NCI-H82 (cell line): ENCODE measurements at regions not wholly inside any gene's neighbourhood (a gene's known extent, or its start where the extent isn't known, plus 50 kb on each side); places are given as distances from the start of the nearest gene placed in this dataset.

Source experiments
- DNase-seq: peaks from one replicate; lab custom pipeline; 2025; lab: John Stamatoyannopoulos, UW

DNA sequence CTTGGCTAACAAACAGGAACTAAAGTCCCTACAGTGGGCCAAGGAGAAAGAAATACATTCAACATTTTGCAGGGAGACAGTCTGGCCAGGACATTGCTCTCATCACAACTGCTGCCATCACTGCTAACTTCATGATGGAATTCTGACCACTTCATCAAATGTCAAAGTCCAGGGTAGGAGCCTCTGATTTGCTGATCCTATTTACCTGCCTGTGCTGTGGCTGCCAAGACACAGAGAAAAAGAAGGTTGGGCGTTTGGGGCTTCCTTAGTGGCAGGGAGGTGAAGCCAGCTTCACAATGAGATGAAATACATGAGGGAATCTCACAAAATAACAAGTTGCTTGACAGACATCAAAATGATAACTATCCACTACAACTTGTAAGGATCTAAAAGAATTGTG, 343.9 kb upstream of the CADM1 start:
- peak; percentile 5 for DNase-seq

- DNase-seq = no peak
These were observed 341.7 kb upstream of the CADM1 start for GRCh38 chr11:115845872-115846271.

GRCh38 chr11:115843685-115844084, 339.5 kb upstream of the CADM1 start:
- no peak for DNase-seq

DNA sequence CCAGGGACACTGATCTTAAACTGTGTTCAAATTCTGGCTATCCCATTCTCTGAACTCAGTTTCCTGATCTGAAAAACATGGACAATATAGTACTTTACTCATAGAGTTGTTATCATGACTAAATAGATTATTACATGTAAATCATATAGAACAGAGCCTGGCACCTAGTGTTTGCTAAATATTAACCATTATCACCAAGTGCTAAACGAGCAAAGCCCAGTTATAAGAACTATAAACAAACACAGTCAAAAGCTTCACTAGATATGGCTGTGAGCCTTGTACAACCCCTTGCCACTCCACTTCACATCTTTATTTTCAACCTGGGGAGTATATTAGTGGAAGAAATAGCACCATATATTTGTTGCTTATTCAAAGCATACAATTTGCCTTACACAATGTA, 338.9 kb upstream of the CADM1 start:
- no peak for DNase-seq

DNA sequence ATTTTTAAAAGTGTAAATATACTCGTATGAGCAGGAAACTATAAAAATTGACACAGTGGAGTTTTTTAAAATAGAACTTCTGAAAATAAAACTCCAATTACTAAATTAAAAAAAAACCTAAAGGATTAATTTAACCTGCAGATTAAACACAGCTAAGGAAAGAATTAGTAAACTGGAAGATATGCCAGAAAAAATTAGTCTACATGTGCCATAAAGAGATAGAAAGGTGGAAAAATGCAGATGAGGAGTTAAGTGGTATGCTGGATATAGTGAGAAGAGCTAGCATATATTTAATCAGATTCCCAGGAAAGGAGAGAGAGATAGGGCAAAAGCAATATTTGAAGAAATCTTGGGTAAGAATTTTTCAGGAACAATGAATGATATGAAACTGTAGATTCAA, 315.8 kb upstream of the CADM1 start:
- DNase-seq = no peak

DNA sequence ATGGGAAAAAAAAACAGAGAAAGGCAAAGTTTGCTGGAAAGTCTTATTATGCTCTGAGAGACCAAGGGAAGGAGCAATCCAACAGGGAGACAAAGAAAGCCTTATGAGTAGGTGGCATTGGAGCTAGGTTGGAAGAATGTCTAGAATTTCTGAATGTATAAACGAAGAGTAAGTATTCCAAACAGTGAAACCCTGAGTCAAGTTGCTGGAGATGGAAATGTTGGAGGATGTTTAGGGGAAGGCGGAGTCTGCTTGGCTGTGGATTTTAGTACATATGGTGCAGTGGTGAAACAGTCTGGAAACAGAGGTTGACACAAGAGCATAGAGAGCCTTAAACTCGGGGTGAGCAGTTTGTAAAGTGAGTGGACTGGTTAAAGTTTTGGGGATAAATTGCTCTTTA, 314.8 kb upstream of the CADM1 start:
- DNase-seq = no peak

DNA sequence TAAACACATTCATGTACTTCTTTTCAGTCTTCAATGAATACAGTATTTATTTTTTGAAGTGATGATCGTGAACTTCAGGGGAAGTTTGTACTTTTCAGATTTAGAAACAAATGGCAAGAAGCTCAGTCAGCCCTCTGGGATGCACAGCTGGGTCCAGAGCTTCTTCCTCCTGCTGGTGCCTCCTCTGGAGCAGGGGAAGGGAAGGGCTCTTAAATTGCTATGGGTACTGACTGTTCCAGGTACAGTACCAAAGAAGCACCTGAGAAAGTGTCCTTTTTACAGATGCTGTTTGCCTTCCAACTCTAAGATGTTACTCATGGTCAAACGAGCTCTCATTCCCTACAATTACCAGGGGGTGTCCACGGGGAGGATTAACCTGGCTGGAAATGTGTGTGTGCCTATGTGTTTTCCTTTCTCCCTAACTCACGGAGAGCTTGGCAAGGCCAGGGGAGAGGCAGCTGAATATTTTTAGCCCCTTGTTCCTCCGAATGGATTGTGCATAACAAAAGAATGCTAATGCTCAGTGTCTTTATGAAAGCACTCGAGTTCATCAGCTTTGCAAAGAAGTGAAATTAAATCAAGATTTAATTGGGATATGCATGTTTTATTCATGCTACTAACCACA, 313.7 kb upstream of the CADM1 start:
- no peak for DNase-seq

DNA sequence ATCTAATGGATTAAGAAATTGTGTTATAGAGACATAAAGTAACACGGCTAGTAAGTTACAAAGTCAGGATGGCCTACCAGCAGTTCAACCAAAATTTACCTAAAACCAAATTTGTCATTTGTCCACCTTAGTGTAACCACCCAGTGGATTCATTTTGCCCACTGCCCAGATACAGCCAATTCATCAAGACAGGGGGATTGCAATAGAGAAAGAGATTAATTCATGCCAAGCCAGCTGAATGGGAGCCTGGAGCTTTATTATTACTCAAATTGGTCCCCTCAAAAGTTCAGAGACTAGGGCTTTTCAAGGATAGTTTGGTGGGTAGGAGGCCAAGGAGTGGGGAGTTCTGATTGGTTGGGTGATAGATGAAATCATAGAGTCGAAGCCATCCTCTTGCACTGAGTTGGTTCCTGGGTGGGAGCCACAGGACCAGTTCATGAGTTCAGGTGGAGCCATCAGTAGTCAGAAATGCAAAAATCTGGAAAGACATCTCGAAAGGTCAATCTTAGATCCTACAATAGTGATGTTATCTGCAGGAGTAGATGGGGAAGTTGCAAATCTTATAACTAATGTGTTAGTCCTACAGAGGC, 304.2 kb upstream of the CADM1 start:
- DNase-seq = no peak

DNA sequence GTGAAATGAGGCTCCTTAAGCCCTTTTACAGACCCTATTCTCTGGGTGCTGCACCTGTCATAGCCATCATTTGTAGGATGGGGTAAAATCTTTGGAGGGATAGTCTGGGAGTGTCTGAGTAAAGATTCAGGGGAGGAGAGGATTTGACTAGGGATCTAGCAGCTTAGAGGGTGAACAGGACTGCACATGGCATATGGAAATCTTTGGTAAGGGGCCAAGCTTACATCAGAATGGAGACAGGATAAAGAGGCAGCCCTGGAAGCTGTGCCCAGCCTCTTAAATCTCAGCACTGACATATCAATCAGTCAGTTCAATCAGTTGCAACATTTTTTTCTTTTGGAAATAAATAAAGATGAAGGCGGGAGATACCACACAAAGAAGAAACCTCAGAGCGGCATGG, 301.8 kb upstream of the CADM1 start:
- peak; percentile 74 for DNase-seq

GRCh38 chr11:115803073-115803740, 299.0 kb upstream of the CADM1 start:
- DNase-seq = no peak

DNA sequence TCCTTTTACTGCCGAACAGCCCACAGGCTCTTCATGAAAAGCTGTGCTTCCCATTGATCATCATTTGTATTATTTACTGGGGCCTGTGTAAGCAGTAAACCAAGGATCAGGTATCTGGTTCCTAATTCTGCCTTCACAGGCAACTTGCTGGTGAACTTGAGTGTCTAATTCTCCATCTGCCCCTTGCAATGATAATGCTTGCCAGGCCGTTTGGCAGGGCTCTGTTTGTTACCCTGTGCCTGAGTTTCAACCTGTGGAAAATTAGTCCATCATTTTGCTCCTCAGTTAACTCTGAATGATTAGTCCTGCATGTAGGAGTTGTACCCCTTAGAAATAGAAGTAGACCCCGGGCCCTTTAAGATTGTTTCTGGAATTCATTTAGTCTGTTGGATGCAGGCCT, 298.4 kb upstream of the CADM1 start:
- DNase-seq = no peak

GRCh38 chr11:115792903-115793302, 288.7 kb upstream of the CADM1 start:
- no peak for DNase-seq

DNA sequence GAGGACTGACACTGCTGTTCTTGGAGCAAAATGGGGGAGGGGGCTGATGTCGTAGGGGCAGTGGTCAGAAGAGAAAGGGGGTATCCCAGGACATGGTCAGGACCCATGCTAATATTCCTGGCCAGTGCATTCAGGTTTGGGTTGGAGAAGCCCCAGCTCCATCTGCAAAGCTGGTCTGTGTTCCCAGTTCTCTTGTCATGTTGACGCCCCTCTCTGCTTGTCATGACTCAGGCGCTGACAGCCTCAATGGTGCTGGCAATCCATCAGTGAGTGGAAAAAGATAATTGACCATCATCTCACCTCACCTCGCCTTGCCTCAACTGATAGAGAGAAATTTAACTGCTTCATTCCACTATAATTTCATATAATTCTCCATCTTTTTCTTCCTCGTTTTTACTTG, 283.1 kb upstream of the CADM1 start:
- DNase-seq = no peak

GRCh38 chr11:115784796-115785521, 280.7 kb upstream of the CADM1 start:
- no peak for DNase-seq

DNA sequence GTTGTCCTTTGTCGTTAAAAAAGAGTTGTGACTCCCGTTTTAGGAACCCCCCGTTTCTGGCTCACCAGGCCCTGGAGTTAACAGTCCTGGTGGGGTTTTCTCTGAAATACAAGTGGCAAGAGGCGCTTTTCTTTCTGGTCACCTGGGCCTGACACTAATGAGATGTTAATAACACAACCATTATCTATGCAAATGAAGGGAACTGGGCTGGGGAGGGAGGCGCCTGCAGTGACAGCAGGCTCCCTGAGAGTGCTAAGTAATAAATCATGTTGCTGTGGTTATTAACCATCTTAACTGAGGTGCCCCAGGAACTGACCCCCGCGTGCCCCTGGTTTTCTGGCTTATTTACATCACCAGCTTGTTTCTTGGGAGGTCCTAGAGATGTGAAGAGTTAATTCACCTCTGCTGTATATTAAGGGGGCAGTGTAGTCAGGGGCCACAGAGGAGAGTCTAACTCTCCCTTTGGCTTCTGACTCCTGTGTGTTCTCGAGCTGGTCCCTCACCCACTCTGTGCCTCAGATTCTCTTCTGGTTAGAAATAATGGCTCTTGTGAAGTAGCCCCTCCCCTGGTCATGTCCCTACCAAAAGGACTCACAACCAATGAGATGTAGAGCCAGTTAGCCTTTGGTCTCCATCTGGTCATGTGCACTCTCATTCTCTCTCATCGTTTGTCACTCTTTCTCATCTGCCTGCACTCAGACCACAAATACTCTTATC, 276.6 kb upstream of the CADM1 start:
- no peak for DNase-seq

- no peak for DNase-seq
These were observed 274.9 kb upstream of the CADM1 start for GRCh38 chr11:115778928-115779650.

DNA sequence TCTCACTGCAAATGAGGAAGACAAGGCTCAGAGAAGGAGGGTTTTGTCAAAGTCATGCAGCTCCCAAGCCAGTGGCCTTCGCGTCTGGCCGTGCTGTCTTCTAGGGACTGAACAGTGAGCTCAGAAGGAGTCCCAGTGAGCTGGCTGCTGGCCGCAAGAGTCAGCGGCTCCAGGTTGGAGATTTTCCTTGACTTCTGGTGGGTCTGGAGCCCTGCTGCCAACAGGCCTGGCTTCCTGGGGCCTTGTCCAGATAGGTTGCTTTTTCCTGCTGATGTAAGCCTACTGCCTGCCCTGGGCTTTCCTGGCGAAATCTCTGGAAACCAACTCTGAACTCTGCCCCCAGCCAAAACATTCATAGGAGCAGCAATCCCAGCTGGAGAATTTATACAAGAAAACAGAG, 272.7 kb upstream of the CADM1 start:
- DNase-seq = no peak

- DNase-seq = no peak
These were observed 271.6 kb upstream of the CADM1 start for GRCh38 chr11:115775846-115776245.

DNA sequence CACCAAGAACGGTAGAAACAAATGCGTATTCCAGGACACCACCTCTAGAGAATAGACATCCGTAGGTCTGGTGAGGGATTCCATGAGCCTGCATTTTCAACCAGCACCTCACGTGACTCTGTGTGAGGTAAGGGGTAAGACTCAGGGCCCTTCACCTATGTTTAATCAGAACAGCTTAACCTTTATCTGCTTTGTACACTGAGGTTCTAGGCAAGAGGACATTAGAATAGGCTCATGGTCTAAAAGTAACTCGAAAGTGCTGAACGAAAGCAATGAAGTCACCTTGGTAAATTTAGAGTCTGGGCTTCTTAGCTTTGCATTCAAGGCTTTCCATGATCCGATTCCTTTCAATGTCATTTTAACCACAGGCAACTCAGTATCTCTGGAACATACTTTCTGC, 270.5 kb upstream of the CADM1 start:
- DNase-seq = no peak

GRCh38 chr11:115769891-115770290, 265.7 kb upstream of the CADM1 start:
- no peak for DNase-seq

GRCh38 chr11:115767883-115768282, 263.7 kb upstream of the CADM1 start:
- DNase-seq = no peak
